ENCODE measurements at regions not wholly inside any gene's neighbourhood (a gene's known extent, or its start where the extent isn't known, plus 50 kb on each side); places are given as distances from the start of the nearest gene placed in this dataset.

- intact Hi-C loops (cut with micrococcal nuclease), result no loop called here
- no peaks in the 10 kb centered on the region for H3K79me2 ChIP-seq (ENCODE audit: insufficient read depth, low read length)
Measured at GRCh38 chr2:75390169-75390568, 170.6 kb downstream of the EVA1A start.

GRCh38 chr2:75389271-75389670, 171.5 kb downstream of the EVA1A start:
- no CpG with 5 or more reads among the region's 2 CpGs for WGBS (ENCODE audit: insufficient coverage)
- no peak for TF ChIP-seq CTCF (IDR thresholded peaks at IDR 0.05)
- H3K36me3 ChIP-seq (replicated peaks in 1 of 2; ENCODE audit: control insufficient read depth in 1 of 2, insufficient read depth in 2 of 2, low read length in 2 of 2), result no peaks in the 10 kb centered on the region
- H3K4me3 ChIP-seq (replicated peaks in 1 of 3; ENCODE audit: low read depth in 2 of 3, low read length in 3 of 3), result no peak overlapping the region
- H4K20me1 ChIP-seq (ENCODE audit: insufficient read depth, low read length), result no peaks in the 10 kb centered on the region
- no peaks in the 10 kb centered on the region for H3K36me3 Mint-ChIP-seq
- no peaks in the 10 kb centered on the region for H3K4me1 ChIP-seq (ENCODE audit: control insufficient read depth in 1 of 2, insufficient read depth in 2 of 2, low read length in 2 of 2)
- no peak overlapping the region for H3K27ac Mint-ChIP-seq
- H3K27ac ChIP-seq (ENCODE audit: low read depth in 1 of 2, low read length in 2 of 2), result no peak overlapping the region
- H3K9me3 Mint-ChIP-seq, result peaks cover 0 to 2% (median 2%) of the 10 kb centered on the region in 7 donors
- no peak overlapping the region for H3K4me3 Mint-ChIP-seq
- intact Hi-C loops (cut with micrococcal nuclease), result no loop called here
- H3K4me2 ChIP-seq (replicated peaks; ENCODE audit: extremely low read depth, low read length, poor library complexity, severe bottlenecking), result no peak overlapping the region
- H3K9me3 ChIP-seq (replicated peaks in 1 of 2; ENCODE audit: control insufficient read depth in 1 of 2, insufficient read depth in 1 of 2, low read length in 2 of 2), result no peaks in the 10 kb centered on the region
- H2AFZ ChIP-seq (ENCODE audit: insufficient read depth, low read depth, low read length, poor library complexity, severe bottlenecking), result no peak overlapping the region
- H3K27me3 Mint-ChIP-seq (ENCODE audit: low read depth in 3 of 3), result peaks cover 0 to 4% (median 1%) of the 10 kb centered on the region in 3 donors
- DNase-seq, result no peak
- H3K4me1 Mint-ChIP-seq, result peaks cover 3% of the 10 kb centered on the region
- no peak overlapping the region for H3K9ac ChIP-seq (ENCODE audit: insufficient read depth, low read length, poor library complexity, severe bottlenecking)
- no peaks in the 10 kb centered on the region for H3K27me3 ChIP-seq (ENCODE audit: control insufficient read depth in 2 of 2, insufficient read depth in 2 of 2, low read length in 2 of 2)
- H3K79me2 ChIP-seq (ENCODE audit: insufficient read depth, low read length), result no peaks in the 10 kb centered on the region

More at GRCh38 chr2:75390169-75390568, 170.6 kb downstream of the EVA1A start:
- Histone ChIP-seq H3K9ac (ENCODE audit: insufficient read depth, low read length, poor library complexity, severe bottlenecking) (no peak overlapping the region), H3K27me3 (ENCODE audit: control insufficient read depth in 2 of 2, insufficient read depth in 2 of 2, low read length in 2 of 2) (no peaks in the 10 kb centered on the region), H2AFZ (ENCODE audit: insufficient read depth, low read depth, low read length, poor library complexity, severe bottlenecking) (no peak overlapping the region), H4K20me1 (ENCODE audit: insufficient read depth, low read length) (no peaks in the 10 kb centered on the region), H3K4me2 (replicated peaks; ENCODE audit: extremely low read depth, low read length, poor library complexity, severe bottlenecking) (no peak overlapping the region), H3K4me1 (ENCODE audit: control insufficient read depth in 1 of 2, insufficient read depth in 2 of 2, low read length in 2 of 2) (no peaks in the 10 kb centered on the region), H3K36me3 (replicated peaks in 1 of 2; ENCODE audit: control insufficient read depth in 1 of 2, insufficient read depth in 2 of 2, low read length in 2 of 2) (no peaks in the 10 kb centered on the region), H3K27ac (ENCODE audit: low read depth in 1 of 2, low read length in 2 of 2) (no peak overlapping the region), H3K4me3 (replicated peaks in 1 of 3; ENCODE audit: low read depth in 2 of 3, low read length in 3 of 3) (no peak overlapping the region), H3K9me3 (replicated peaks in 1 of 2; ENCODE audit: control insufficient read depth in 1 of 2, insufficient read depth in 1 of 2, low read length in 2 of 2) (no peaks in the 10 kb centered on the region)
- Mint-ChIP-seq H3K27me3 (ENCODE audit: low read depth in 3 of 3) (peaks cover 0 to 4% (median 2%) of the 10 kb centered on the region in 3 donors), H3K27ac (no peak overlapping the region), H3K4me3 (no peak overlapping the region), H3K4me1 (peaks cover 3% of the 10 kb centered on the region), H3K9me3 (peaks cover 0 to 5% (median 2%) of the 10 kb centered on the region in 7 donors), H3K36me3 (no peaks in the 10 kb centered on the region)
- no peak for TF ChIP-seq CTCF (IDR thresholded peaks at IDR 0.05)
- 91% methylated on average over 3 of the region's 3 CpGs for WGBS (ENCODE audit: insufficient coverage)
- no peak for DNase-seq
